ENCODE measurements at regions not wholly inside any gene's neighbourhood (a gene's known extent, or its start where the extent isn't known, plus 50 kb on each side); places are given as distances from the start of the nearest gene placed in this dataset.

GRCh38 chr14:103225476-103225875, 102.2 kb downstream of the TNFAIP2 start:
- TF ChIP-seq EZH2phosphoT487 (IDR thresholded peaks at IDR 0.05; ENCODE audit: borderline replicate concordance) (no peak), CTCF (conservative IDR thresholded peaks at IDR 0.05; ENCODE audit: low read length) (no peak)
- no peak overlapping the region for H3K9ac ChIP-seq (ENCODE audit: low read depth, low read length, poor library complexity, severe bottlenecking)
- no peak overlapping the region for H3K4me2 ChIP-seq (ENCODE audit: low read depth, low read length, poor library complexity, severe bottlenecking)
- no peaks in the 10 kb centered on the region for H3K36me3 ChIP-seq (ENCODE audit: insufficient read depth, low read length)
- H2AFZ ChIP-seq (ENCODE audit: low read length) = no peak overlapping the region; the same call in 1 of the 2 replicates
- no peaks in the 10 kb centered on the region for H3F3A ChIP-seq (ENCODE audit: low read depth)
- H3K4me1 ChIP-seq (ENCODE audit: insufficient read depth, low read length, poor library complexity, severe bottlenecking) = no peaks in the 10 kb centered on the region
- H3K9me2 ChIP-seq (replicated peaks; ENCODE audit: low read depth, low read length) = no peaks in the 10 kb centered on the region
- H3K27me3 ChIP-seq (ENCODE audit: insufficient read depth, low read length, poor library complexity, severe bottlenecking) = no peaks in the 10 kb centered on the region
- H4K20me1 ChIP-seq (ENCODE audit: insufficient read depth, low read length, poor library complexity, severe bottlenecking) = no peaks in the 10 kb centered on the region
- no peaks in the 10 kb centered on the region for H3K79me2 ChIP-seq (ENCODE audit: insufficient read depth, low read length)
- no peak overlapping the region for H3K4me3 ChIP-seq (ENCODE audit: low read length, poor library complexity, severe bottlenecking)
- H3K9me3 ChIP-seq (ENCODE audit: insufficient read depth, low read depth, low read length) = no peaks in the 10 kb centered on the region

- H3K9me3 ChIP-seq (ENCODE audit: insufficient read depth, low read depth, low read length) = no peaks in the 10 kb centered on the region
- no peak overlapping the region for H3K9ac ChIP-seq (ENCODE audit: low read depth, low read length, poor library complexity, severe bottlenecking)
- no peak for TF ChIP-seq CTCF (conservative IDR thresholded peaks at IDR 0.05; ENCODE audit: low read length)
- TF ChIP-seq EZH2phosphoT487 (IDR thresholded peaks at IDR 0.05; ENCODE audit: borderline replicate concordance) = no peak
- H3K4me3 ChIP-seq (ENCODE audit: low read length, poor library complexity, severe bottlenecking) = no peak overlapping the region
- H2AFZ ChIP-seq (ENCODE audit: low read length) = no peak overlapping the region
- no peaks in the 10 kb centered on the region for H4K20me1 ChIP-seq (ENCODE audit: insufficient read depth, low read length, poor library complexity, severe bottlenecking)
- H3K79me2 ChIP-seq (ENCODE audit: insufficient read depth, low read length) = no peaks in the 10 kb centered on the region
- H3K27me3 ChIP-seq (ENCODE audit: insufficient read depth, low read length, poor library complexity, severe bottlenecking) = no peaks in the 10 kb centered on the region
- no peaks in the 10 kb centered on the region for H3K9me2 ChIP-seq (replicated peaks; ENCODE audit: low read depth, low read length)
- no peaks in the 10 kb centered on the region for H3F3A ChIP-seq (ENCODE audit: low read depth)
- H3K4me1 ChIP-seq (ENCODE audit: insufficient read depth, low read length, poor library complexity, severe bottlenecking) = no peaks in the 10 kb centered on the region
- no peak overlapping the region for H3K4me2 ChIP-seq (ENCODE audit: low read depth, low read length, poor library complexity, severe bottlenecking)
- H3K36me3 ChIP-seq (ENCODE audit: insufficient read depth, low read length) = no peaks in the 10 kb centered on the region
Measured at GRCh38 chr14:103227094-103227768, 104.0 kb downstream of the TNFAIP2 start.

GRCh38 chr14:103228076-103228806, 105.0 kb downstream of the TNFAIP2 start:
- no peaks in the 10 kb centered on the region for H3K9me3 ChIP-seq (ENCODE audit: insufficient read depth, low read depth, low read length)
- H3K4me3 ChIP-seq (ENCODE audit: low read length, poor library complexity, severe bottlenecking) = no peak overlapping the region
- no peaks in the 10 kb centered on the region for H3K27me3 ChIP-seq (ENCODE audit: insufficient read depth, low read length, poor library complexity, severe bottlenecking)
- no peaks in the 10 kb centered on the region for H3F3A ChIP-seq (ENCODE audit: low read depth)
- H4K20me1 ChIP-seq (ENCODE audit: insufficient read depth, low read length, poor library complexity, severe bottlenecking) = no peaks in the 10 kb centered on the region
- no peak overlapping the region for H3K4me2 ChIP-seq (ENCODE audit: low read depth, low read length, poor library complexity, severe bottlenecking)
- no peak overlapping the region for H2AFZ ChIP-seq (ENCODE audit: low read length)
- no peaks in the 10 kb centered on the region for H3K79me2 ChIP-seq (ENCODE audit: insufficient read depth, low read length)
- no peaks in the 10 kb centered on the region for H3K9me2 ChIP-seq (replicated peaks; ENCODE audit: low read depth, low read length)
- TF ChIP-seq EZH2phosphoT487 (IDR thresholded peaks at IDR 0.05; ENCODE audit: borderline replicate concordance) (no peak), CTCF (conservative IDR thresholded peaks at IDR 0.05; ENCODE audit: low read length) (no peak)
- H3K9ac ChIP-seq (ENCODE audit: low read depth, low read length, poor library complexity, severe bottlenecking) = no peak overlapping the region
- no peaks in the 10 kb centered on the region for H3K36me3 ChIP-seq (ENCODE audit: insufficient read depth, low read length)
- no peaks in the 10 kb centered on the region for H3K4me1 ChIP-seq (ENCODE audit: insufficient read depth, low read length, poor library complexity, severe bottlenecking)
